G401 (cell line): ENCODE measurements at regions not wholly inside any gene's neighbourhood (a gene's known extent, or its start where the extent isn't known, plus 50 kb on each side); places are given as distances from the start of the nearest gene placed in this dataset.
A peak's percentile ranks its signal among the peaks of the same experiment; 100 is the strongest.

Experiments
- DNase-seq: peaks from one replicate; pipeline ENCODE4 v3.0.0-alpha.2; 2015; ENCODE audit warnings: low spot score
- in situ Hi-C: cut with HindIII; loops from 2 replicates; pipeline ENCODE4 v1.10.0; 2016; ENCODE audit warnings: low sequenced_read_pairs, mixed read lengths

DNA sequence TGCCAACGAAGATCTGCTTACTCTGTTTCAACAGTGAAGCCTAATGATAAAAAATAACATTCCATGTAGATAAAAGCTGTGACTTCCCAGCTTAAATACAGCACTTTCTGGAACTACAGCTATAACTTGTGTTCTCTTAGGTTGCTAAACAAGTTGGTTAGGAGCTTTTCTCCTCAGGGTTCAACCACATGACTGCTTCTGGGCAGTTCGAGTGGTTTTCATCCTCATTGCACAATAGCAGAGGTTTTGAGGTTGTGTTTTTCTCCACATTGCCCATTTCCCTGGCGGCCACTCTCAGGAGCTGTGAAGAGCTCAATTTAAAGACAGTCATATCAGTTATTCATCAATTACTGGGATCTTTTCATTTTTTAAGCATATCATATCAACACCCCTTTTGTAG lies 102.2 kb upstream of the CYP1B1 start:
- in situ Hi-C loops, result no loop called here
- no peak for DNase-seq

GRCh38 chr2:38176619-38177021 lies 100.7 kb upstream of the CYP1B1 start:
- in situ Hi-C loops, result no loop called here
- DNase-seq, result no peak

GRCh38 chr2:38174646-38175423 lies 98.9 kb upstream of the CYP1B1 start:
- DNase-seq, result no peak
- in situ Hi-C loops, result no loop called here

DNA sequence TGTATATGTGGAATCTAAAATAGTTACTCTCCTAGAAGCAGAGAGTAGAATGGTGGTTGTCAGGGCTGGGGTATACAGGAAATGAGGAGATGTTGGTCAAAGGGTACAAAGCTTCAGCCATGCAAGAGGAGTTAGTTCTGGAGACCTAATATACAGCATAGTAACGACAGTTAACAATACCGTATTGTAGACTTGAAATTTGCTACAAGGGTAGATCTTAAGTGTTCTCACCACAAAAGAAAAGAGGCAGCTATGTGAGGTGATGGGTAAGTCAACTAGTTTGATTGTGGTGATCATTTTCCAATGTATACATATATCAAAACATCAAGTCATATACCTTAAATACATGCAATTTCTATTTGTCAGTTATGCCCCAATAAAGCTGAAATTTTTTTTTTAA lies 98.2 kb upstream of the CYP1B1 start:
- in situ Hi-C loops, result no loop called here
- DNase-seq, result no peak

DNA sequence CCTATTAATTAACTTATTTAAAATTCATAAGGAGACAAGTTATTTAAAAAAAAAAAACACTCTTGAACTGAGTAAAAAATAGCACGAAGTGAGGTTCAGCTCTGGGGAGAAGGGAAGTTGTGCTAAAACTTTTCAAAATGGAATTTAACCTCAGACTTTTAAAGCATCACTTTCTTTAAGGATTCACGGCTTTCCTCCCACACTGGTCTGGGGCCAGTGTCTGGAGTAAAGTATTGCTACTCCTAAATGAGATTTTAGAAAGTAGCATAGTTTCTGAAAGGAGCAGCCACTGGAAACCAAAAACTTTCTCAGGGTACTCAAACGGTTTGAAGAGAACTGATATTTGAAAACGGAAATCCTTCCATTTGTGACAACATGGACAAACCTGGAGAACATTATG lies 97.7 kb upstream of the CYP1B1 start:
- in situ Hi-C loops, result no loop called here
- DNase-seq, result no peak

- DNase-seq, result no peak
- in situ Hi-C loops, result no loop called here
Measured at GRCh38 chr2:38171208-38171855, 95.4 kb upstream of the CYP1B1 start.

DNA sequence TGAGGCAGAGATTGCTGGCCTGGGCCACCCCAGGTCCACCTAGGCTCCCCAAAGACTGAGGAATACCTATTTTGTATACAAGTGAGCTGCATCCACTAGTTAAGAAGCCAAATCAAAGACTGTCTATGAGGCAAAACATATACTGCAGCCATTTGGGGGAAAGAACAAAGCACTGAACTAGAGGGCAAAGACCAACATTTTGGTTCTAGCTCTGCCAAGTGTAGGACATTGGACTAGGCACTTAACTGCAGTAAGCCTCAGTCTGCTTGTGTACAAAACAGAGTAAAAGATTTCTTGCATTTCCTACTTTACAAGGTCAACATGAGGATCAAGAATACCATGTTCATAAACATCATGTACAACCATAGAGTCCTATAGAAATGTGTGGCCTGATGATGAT lies 94.8 kb upstream of the CYP1B1 start:
- DNase-seq, result no peak
- in situ Hi-C loops, result no loop called here

GRCh38 chr2:38170067-38170466 lies 94.1 kb upstream of the CYP1B1 start:
- in situ Hi-C loops, result no loop called here
- no peak for DNase-seq

DNA sequence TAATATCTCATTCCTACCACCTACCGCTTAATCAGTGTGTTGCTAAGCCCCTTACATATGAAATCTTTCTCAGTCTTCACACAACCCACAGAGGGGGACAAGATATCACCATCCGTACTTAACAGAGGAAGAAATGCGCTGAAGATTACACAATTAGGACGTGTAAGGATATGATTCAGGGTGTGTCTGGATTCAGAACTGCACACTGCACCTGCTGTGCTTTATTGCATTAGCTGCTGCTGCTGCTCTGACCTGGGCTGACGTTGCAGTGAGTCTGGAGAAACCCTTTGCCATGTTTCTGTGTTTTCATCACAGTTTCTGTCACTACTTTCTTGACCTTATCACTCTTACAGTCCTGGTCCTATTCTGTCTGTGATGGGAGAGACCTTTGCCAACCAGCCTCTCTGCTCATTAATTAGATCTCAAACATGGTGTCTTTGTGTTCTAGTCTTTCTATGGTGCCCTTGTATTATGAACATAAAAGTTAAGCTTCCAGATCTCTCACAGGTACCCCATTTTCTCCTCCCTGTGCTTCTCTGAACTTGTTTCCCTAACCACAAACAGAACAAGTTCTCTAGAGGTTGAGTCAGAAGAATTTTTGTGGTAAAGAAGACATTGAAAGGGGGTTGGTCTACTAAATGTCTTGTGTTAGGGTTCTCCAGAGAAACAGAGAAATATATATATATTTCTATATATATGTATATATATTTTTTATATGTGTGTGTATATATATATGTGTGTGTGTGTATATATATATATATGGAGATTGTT lies 92.9 kb upstream of the CYP1B1 start:
- DNase-seq, result no peak
- in situ Hi-C loops, result no loop called here

DNA sequence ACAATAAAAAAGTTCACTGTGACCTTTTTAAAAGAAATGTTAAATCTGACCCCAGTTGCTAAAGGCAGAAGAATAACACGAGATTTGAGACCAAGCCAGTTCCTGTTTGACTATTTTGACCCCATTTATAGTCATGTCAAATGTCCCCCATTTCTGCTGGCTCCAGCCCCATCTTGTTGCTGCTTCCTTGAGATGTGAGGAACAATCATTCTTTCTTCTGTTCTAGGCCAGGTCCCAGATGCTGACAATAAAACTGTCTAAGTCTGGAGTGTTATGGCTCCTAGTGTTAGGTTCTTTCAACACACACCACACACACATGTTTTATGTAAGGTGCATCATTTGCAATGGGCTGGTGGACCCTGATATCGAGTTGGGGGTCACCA lies 92.0 kb upstream of the CYP1B1 start:
- DNase-seq, result no peak
- in situ Hi-C loops, result no loop called here

DNA sequence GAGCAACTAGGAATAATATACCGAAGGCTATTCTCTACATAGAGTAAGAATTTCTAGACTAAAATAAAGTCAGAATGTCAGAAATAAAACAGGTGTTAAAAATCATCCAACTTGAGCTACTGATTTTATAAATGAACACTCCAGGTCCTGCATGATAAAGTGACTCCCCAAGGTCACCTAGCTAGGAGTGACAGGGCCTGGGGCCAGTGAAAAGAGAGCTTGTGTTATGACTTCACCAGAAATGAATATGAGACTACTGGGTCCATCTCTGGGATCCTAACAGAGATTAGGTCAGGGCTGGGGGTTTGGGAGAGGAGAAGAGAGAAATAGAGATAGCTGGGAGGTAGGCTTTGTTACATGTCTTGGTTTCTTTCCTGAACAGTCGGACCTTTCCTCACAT lies 89.7 kb upstream of the CYP1B1 start:
- in situ Hi-C loops, result no loop called here

GRCh38 chr2:38164881-38165280 lies 88.9 kb upstream of the CYP1B1 start:
- in situ Hi-C loops, result no loop called here
- no peak for DNase-seq

More for the DNA sequence above, 89.7 kb upstream of the CYP1B1 start:
- no peak for DNase-seq

GRCh38 chr2:38163579-38163978 lies 87.6 kb upstream of the CYP1B1 start:
- in situ Hi-C loops, result no loop called here

DNA sequence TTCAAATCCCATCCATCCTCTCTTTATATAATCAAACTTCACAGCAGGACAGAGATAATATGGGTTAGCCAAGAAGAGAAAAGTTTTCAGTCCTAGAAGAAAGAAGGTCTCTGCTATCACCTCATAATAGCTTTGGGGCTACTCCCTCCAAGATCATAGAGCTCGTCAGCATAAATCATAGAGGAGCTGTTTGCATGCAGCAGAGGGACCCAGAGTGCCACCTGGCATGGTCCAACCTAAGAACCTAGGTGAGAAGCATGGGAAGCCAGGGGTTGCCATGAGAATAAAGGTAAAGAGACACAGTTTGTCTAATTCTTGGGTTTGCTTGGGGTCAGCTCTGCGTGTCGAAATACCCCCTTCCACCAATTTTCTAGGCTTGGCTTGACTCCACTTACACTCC lies 87.1 kb upstream of the CYP1B1 start:
- DNase-seq, result no peak
- in situ Hi-C loops, result no loop called here

More at GRCh38 chr2:38163579-38163978, 87.6 kb upstream of the CYP1B1 start:
- no peak for DNase-seq

DNA sequence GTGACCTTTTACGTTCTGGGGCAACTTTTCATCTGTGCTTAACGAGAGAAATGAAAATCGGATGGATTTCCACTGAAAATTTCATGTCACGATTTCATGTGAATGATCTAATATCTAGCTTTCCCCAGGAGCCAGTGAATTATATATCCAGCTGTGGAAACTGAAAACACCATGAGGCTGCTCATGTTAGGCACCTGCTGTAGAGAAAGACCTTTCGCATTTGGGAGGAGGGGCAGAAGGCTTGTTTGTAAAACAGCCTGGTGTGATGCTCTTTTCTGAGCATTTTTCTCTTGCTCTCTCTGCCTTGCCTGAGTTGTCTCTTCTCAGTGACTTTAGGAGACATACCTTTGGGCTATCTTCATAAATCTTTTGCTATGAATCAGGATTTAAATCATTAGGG lies 84.6 kb upstream of the CYP1B1 start:
- no peak for DNase-seq
- in situ Hi-C loops, result no loop called here

DNA sequence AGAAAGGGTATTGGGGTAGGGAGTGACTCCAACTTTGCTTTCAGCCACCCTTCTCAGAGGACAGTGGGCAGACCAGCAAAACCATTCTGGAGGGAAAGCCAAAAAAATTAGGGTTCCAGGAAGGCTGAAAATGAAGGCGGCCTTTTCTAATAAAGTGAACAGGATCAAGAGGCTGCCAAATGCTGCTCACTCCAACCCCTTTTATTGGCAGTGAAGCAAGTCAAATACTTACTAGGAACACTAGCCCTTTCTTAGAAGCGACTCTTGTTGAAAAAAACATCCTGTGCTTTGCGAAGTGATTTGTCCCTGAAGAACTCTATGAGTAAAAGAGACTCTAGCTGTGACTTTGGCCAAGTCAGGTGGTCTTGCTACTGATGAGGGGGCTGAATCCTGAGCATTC lies 83.6 kb upstream of the CYP1B1 start:
- DNase-seq, result peak; percentile 20
- in situ Hi-C loops, result no loop called here

- in situ Hi-C loops, result no loop called here
Measured at GRCh38 chr2:38159191-38159590, 83.2 kb upstream of the CYP1B1 start.

DNA sequence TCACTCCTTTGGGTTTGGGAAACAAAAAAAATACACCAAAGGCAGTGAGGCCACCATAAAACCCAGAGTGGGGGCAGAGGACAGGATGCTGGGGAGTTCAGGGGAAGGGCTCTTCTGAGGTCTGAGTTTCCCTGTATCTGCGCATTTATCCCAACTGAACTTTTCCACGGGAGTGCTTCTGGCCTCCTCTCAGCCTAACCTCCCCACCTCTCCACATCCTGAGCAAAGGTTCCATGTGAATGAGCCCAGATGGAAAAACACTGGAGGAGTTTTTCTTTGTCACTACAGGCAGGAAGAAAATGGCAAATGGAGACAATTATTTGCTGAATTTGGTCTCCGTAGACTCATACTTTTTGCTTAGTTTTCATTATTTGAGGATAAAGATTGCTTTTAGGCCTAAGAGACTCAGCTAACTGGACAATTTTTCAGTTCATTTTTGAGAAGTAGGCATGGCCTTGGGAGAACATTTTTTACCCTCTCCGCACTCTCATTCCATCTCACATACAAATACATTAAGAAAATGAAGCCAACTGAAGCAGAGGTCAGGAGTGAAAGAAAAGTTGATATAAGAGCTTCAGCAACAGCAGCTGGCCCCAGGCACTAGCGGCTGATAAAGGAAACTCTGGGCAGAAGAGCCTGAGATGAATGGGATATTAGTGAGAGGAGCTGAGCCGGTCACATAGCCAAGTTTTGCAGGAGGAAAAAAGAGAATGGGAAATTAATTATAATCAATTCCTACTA lies 82.6 kb upstream of the CYP1B1 start:
- DNase-seq, result no peak
- in situ Hi-C loops, result no loop called here

More at GRCh38 chr2:38159191-38159590, 83.2 kb upstream of the CYP1B1 start:
- no peak for DNase-seq

DNA sequence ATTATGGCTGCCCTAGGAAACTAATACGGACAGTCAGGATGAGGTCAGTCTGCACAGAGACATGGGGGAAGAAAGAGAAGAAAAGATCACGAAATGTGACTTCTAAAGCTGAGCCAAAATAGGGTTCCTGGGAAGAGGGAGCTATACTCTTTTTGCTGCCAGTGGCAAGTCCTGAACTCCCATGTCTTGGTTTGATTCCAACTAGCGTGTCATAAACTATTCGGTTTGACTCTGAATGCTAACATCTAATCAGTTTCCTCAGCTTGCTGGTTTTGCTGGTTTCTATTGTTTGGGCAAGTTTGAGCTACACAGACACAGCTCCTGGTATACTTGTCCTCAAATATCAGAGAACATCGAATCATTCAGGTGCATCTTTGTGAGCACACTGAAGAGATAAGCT lies 80.5 kb upstream of the CYP1B1 start:
- in situ Hi-C loops, result no loop called here
- no peak for DNase-seq

DNA sequence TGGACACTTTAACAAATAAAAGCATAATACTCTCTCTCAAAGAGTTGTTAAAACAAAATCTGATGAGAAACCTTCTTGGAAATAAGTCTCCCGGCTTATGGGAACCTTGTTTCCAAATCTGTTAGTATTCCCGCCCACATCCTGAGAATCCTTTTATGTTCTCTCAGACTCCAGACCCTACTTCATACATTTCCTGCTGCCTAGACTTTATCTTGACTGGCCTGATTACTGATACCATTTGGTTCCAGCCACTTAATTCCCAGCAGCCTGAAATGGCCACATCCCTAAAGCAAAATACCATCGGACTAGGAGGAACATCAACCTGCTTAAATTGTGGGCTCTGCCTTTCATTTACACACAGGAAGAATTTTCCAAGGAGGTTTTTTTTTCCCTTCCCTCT lies 79.1 kb upstream of the CYP1B1 start:
- in situ Hi-C loops, result no loop called here

More for the DNA sequence above, 79.1 kb upstream of the CYP1B1 start:
- DNase-seq, result no peak
